Osteocyte (in vitro differentiated cells): ENCODE measurements at regions not wholly inside any gene's neighbourhood (a gene's known extent, or its start where the extent isn't known, plus 50 kb on each side); places are given as distances from the start of the nearest gene placed in this dataset.

Experiments
- DNase-seq: peaks from one replicate; pipeline ENCODE4 v3.0.0; 2021; ENCODE audit warnings: mixed read lengths; ENCODE audit not compliant: unreplicated experiment; ENCODE audit errors: extremely low spot score
- H3K27ac Mint-ChIP-seq: one replicate; pipeline ENCODE4 v1.8.0; 2021; ENCODE audit warnings: mild to moderate bottlenecking, mixed read lengths; ENCODE audit not compliant: unreplicated experiment
- H3K27me3 Mint-ChIP-seq: one replicate; pipeline ENCODE4 v1.8.0; 2021; ENCODE audit warnings: mixed read lengths; ENCODE audit not compliant: unreplicated experiment
- H3K36me3 Mint-ChIP-seq: one replicate; pipeline ENCODE4 v1.8.0; 2021; ENCODE audit warnings: mixed read lengths; ENCODE audit not compliant: unreplicated experiment
- H3K4me1 Mint-ChIP-seq: one replicate; pipeline ENCODE4 v1.8.0; 2021; ENCODE audit warnings: mixed read lengths; ENCODE audit not compliant: unreplicated experiment
- H3K4me3 Mint-ChIP-seq: one replicate; pipeline ENCODE4 v1.8.0; 2021; ENCODE audit warnings: mild to moderate bottlenecking, moderate library complexity, mixed read lengths; ENCODE audit not compliant: unreplicated experiment
- H3K9me3 Mint-ChIP-seq: one replicate; pipeline ENCODE4 v1.8.0; 2021; ENCODE audit warnings: mixed read lengths; ENCODE audit not compliant: unreplicated experiment
- TF ChIP-seq, protein P1 (sequence below): fragments of 200-600 bp; sonication (generic); IDR thresholded peaks from 2 replicates; pipeline ENCODE4 v1.5.0; 2021; ENCODE audit warnings: antibody characterized with exemption, mild to moderate bottlenecking, moderate library complexity

DNA sequence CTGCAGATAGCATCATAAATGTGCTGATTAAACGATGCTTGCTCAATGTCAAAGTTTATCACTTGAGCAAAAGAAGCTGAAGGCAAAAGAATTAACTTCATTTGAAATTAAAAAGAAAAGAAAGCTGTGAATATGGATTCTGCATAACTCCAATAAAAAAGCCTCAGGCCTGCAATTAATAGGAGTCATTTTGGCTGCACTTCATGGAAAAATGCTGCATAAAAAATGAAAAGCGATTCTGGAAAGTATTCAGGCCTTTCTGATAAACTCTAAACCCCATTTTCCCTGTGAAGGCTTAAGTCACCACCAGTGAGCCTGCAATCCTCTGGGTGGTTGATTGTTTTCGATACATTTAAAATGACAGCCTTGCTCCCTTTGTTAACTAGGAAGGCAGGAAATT, 1793.4 kb downstream of the SUCLG1 start:
- no peak overlapping the region for H3K4me3 Mint-ChIP-seq
- no peak overlapping the region for H3K27ac Mint-ChIP-seq
- H3K9me3 Mint-ChIP-seq: no peaks in the 10 kb centered on the region
- no peak for DNase-seq
- TF ChIP-seq, protein P1, sequence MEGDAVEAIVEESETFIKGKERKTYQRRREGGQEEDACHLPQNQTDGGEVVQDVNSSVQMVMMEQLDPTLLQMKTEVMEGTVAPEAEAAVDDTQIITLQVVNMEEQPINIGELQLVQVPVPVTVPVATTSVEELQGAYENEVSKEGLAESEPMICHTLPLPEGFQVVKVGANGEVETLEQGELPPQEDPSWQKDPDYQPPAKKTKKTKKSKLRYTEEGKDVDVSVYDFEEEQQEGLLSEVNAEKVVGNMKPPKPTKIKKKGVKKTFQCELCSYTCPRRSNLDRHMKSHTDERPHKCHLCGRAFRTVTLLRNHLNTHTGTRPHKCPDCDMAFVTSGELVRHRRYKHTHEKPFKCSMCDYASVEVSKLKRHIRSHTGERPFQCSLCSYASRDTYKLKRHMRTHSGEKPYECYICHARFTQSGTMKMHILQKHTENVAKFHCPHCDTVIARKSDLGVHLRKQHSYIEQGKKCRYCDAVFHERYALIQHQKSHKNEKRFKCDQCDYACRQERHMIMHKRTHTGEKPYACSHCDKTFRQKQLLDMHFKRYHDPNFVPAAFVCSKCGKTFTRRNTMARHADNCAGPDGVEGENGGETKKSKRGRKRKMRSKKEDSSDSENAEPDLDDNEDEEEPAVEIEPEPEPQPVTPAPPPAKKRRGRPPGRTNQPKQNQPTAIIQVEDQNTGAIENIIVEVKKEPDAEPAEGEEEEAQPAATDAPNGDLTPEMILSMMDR: no peak
- H3K36me3 Mint-ChIP-seq: no peaks in the 10 kb centered on the region
- H3K4me1 Mint-ChIP-seq: no peaks in the 10 kb centered on the region
- H3K27me3 Mint-ChIP-seq: peaks cover 5% of the 10 kb centered on the region

DNA sequence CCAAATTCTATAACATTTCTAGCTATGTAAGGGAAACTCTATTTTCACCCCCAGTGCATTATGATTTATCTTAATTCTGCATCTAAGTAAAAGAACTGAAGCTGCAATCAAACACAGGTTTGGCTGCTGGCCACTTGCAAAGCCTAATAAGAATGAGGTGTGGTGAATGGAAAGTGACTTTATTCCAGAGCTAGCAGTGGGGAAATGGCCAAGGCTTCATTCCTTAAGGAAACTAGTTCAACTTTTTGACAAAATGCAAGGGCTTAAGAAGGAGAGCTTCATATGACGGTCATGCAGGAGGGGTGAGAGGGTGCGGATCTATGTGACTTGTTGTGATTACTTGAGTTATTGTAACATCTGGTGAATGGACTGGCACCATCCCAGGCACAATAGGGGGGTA, 1802.0 kb downstream of the SUCLG1 start:
- H3K36me3 Mint-ChIP-seq: no peaks in the 10 kb centered on the region

DNA sequence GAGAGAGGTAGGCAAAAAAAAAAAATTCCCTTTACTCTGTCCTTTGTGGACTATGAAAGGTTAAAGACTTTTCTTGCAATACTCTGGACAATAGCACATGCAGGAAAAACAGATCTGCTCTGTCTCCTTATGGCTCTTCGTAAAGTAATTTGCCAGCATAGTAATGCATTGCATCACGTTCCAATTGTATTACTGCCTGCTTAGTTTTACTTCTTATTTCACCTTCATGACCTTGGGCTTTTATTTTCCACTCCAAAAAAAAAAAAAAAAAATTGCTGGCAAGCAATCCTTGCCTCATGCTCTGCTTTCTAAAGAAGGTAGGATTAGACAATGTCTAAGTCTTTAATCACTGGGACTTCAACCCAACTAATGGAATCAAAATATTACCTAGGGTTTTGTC, 1802.7 kb downstream of the SUCLG1 start:
- no peaks in the 10 kb centered on the region for H3K36me3 Mint-ChIP-seq
- H3K27ac Mint-ChIP-seq: no peak overlapping the region
- peaks cover 2% of the 10 kb centered on the region for H3K27me3 Mint-ChIP-seq
- TF ChIP-seq, protein P1: no peak
- H3K4me3 Mint-ChIP-seq: no peak overlapping the region
- H3K4me1 Mint-ChIP-seq: no peaks in the 10 kb centered on the region
- no peaks in the 10 kb centered on the region for H3K9me3 Mint-ChIP-seq
- no peak for DNase-seq

More for the DNA sequence above, 1802.0 kb downstream of the SUCLG1 start:
- DNase-seq: no peak
- no peaks in the 10 kb centered on the region for H3K9me3 Mint-ChIP-seq
- H3K4me1 Mint-ChIP-seq: no peaks in the 10 kb centered on the region
- no peak overlapping the region for H3K27ac Mint-ChIP-seq
- H3K27me3 Mint-ChIP-seq: peaks cover 5% of the 10 kb centered on the region
- H3K4me3 Mint-ChIP-seq: no peak overlapping the region
- TF ChIP-seq, protein P1: no peak

DNA sequence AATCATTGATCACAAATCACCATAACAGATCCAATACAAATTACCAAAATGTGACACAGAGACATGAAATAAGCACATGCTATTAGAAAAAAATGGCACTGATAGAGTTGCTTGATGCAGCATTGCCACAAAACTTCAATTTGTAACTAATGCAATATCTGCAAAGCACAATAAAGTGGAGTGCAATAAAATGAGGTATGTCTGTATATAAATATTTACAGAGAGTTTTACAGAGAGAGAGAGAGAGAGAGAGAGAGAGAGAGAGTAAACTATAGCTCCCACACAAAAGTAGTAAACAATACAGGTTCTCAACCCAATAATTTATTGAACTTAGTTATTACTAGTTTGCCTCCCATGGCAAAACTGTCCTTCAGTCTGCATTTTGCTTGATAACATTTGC, 1807.0 kb downstream of the SUCLG1 start:
- TF ChIP-seq, protein P1: no peak
- Mint-ChIP-seq H3K27me3 (no peaks in the 10 kb centered on the region), H3K4me3 (no peak overlapping the region), H3K9me3 (peaks cover 16% of the 10 kb centered on the region), H3K4me1 (no peaks in the 10 kb centered on the region), H3K27ac (no peak overlapping the region), H3K36me3 (no peaks in the 10 kb centered on the region)
- no peak for DNase-seq

DNA sequence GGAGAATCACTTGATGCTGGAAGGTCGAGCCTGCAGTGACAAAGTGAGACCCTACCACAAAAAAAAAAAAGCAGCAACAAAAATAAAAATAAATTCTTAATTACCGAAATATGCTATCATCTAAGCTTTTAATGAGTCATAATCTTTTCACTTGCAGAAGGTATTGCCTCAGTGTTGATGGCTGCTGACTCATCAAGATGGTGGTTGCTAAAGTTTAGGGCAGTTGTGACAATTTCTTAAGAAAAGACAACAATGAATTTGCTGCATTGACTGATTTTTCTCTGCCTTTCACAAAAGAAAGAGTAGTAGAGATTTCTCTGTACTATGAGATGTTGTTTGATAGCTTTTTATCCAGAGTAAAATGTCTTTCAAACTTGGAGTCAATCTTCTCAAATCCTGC, 1809.0 kb downstream of the SUCLG1 start:
- Mint-ChIP-seq H3K9me3 (peaks cover 16% of the 10 kb centered on the region), H3K4me3 (no peak overlapping the region), H3K27me3 (no peaks in the 10 kb centered on the region), H3K36me3 (no peaks in the 10 kb centered on the region), H3K4me1 (no peaks in the 10 kb centered on the region), H3K27ac (no peak overlapping the region)
- TF ChIP-seq, protein P1: no peak
- DNase-seq: no peak
